IMR-90 (cell line): ENCODE measurements at regions not wholly inside any gene's neighbourhood (a gene's known extent, or its start where the extent isn't known, plus 50 kb on each side); places are given as distances from the start of the nearest gene placed in this dataset.

Experiments used
- ATAC-seq: fragments of 200-7000 bp; cut with Tn5 transposase; 2 replicates; pipeline ENCODE4 v1.9.1; 2020; ENCODE audit warnings: low read depth, mild to moderate bottlenecking, moderate library complexity
- BruUV-seq: library from RNA; stranded (reverse); fragments of 400-500 nt; replicated peaks from 2 replicates; lab custom pipeline; 2021; lab: Mats Ljungman, UMichigan
- CTCF ChIA-PET: fragments of 300-600 bp; formaldehyde crosslinking; extraction: SDS; loops from one replicate; lab custom pipeline; 2021; ENCODE audit warnings: antibody characterized with exemption; lab: Yijun Ruan, JAX
- POLR2A ChIA-PET: fragments of 300-600 bp; sonication (Branson Sonifier 250); formaldehyde crosslinking; loops from one replicate; lab custom pipeline; 2022; ENCODE audit warnings: antibody characterized with exemption; ENCODE audit not compliant: unreplicated experiment; lab: Charles Lee
- DNase-seq: peaks from one replicate; pipeline ENCODE4 v3.0.0; 2013
- H2AFZ ChIP-seq: replicated peaks from 2 replicates; pipeline ENCODE3; 2013; ENCODE audit warnings: low read length, mild to moderate bottlenecking; ENCODE audit not compliant: poor library complexity
- H2AK5ac ChIP-seq: 2 replicates; pipeline ENCODE4 v1.6.1; 2013; ENCODE audit warnings: low read depth, low read length, inconsistent platforms
- H2AK9ac ChIP-seq: replicated peaks from 2 replicates; pipeline ENCODE3; 2013; ENCODE audit warnings: mild to moderate bottlenecking, low read depth, low read length, moderate library complexity; ENCODE audit not compliant: poor library complexity
- H2BK120ac ChIP-seq: 2 replicates; pipeline ENCODE4 v1.6.1; 2013; ENCODE audit warnings: low read depth, low read length, inconsistent platforms
- H2BK15ac ChIP-seq: 3 replicates; pipeline ENCODE4 v1.6.1; 2013; ENCODE audit warnings: low read depth, low read length, inconsistent platforms
- H2BK20ac ChIP-seq: 2 replicates; pipeline ENCODE4 v1.6.1; 2013; ENCODE audit warnings: low read depth, mild to moderate bottlenecking, inconsistent platforms, low read length, moderate library complexity
- H2BK5ac ChIP-seq: 2 replicates; pipeline ENCODE4 v1.6.1; 2013; ENCODE audit warnings: mild to moderate bottlenecking, low read depth, low read length, inconsistent platforms; ENCODE audit not compliant: poor library complexity, severe bottlenecking
- H3K14ac ChIP-seq: replicated peaks from 2 replicates; pipeline ENCODE4 v1.6.1; 2013; ENCODE audit warnings: low read depth, low read length, inconsistent platforms
- H3K18ac ChIP-seq: 2 replicates; pipeline ENCODE4 v1.6.1; 2013; ENCODE audit warnings: low read depth, low read length, control low read depth
- H3K23ac ChIP-seq: 2 replicates; pipeline ENCODE4 v1.6.1; 2013; ENCODE audit warnings: low read depth, low read length, inconsistent platforms
- H3K27ac ChIP-seq: 2 replicates; pipeline ENCODE4 v1.5.1; 2013; ENCODE audit warnings: mild to moderate bottlenecking, control low read depth, low read length; ENCODE audit not compliant: insufficient read depth
- H3K27me3 ChIP-seq: 2 replicates; pipeline ENCODE4 v1.6.1; 2013; ENCODE audit warnings: low read length; ENCODE audit not compliant: control insufficient read depth, insufficient read depth
- H3K36me3 ChIP-seq: 2 replicates; pipeline ENCODE4 v1.6.1; 2013; ENCODE audit warnings: low read length, mixed read lengths; ENCODE audit not compliant: control insufficient read depth, insufficient read depth
- H3K4ac ChIP-seq: 2 replicates; pipeline ENCODE4 v1.6.1; 2013; ENCODE audit warnings: low read depth, low read length, inconsistent platforms
- H3K4me1 ChIP-seq: 2 replicates; pipeline ENCODE4 v1.6.1; 2013; ENCODE audit warnings: low read length, mixed read lengths; ENCODE audit not compliant: control insufficient read depth, insufficient read depth
- H3K4me2 ChIP-seq: 2 replicates; pipeline ENCODE4 v1.6.1; 2013; ENCODE audit warnings: low read depth, mild to moderate bottlenecking, control low read depth, low read length, moderate library complexity
- H3K4me3 ChIP-seq: 2 replicates; pipeline ENCODE4 v1.5.1; 2013; ENCODE audit warnings: low read depth, mild to moderate bottlenecking, control low read depth, low read length, moderate library complexity; ENCODE audit not compliant: insufficient read depth
- H3K56ac ChIP-seq: 2 replicates; pipeline ENCODE4 v1.6.1; 2013; ENCODE audit warnings: low read length, inconsistent platforms; ENCODE audit not compliant: insufficient read depth; ENCODE audit errors: extremely low read depth
- H3K79me1 ChIP-seq, 2 experiments: 2 replicates each; pipeline ENCODE4 v1.6.1; 2013; ENCODE audit warnings: low read length in 2 of 2, inconsistent platforms in 1 of 2, low read depth in 1 of 2
- H3K9ac ChIP-seq: 2 replicates; pipeline ENCODE4 v1.6.1; 2013; ENCODE audit warnings: low read depth, low read length, control low read depth
- H3K9me1 ChIP-seq: 2 replicates; pipeline ENCODE4 v1.6.1; 2013; ENCODE audit warnings: low read length, inconsistent platforms; ENCODE audit not compliant: insufficient read depth
- H3K9me3 ChIP-seq: 2 replicates; pipeline ENCODE4 v1.6.1; 2013; ENCODE audit warnings: low read length; ENCODE audit not compliant: control insufficient read depth, insufficient read depth
- H4K20me1 ChIP-seq: 2 replicates; pipeline ENCODE4 v1.6.1; 2013; ENCODE audit warnings: low read length, inconsistent platforms; ENCODE audit not compliant: insufficient read depth
- H4K5ac ChIP-seq: 2 replicates; pipeline ENCODE4 v1.6.1; 2013; ENCODE audit warnings: mild to moderate bottlenecking, low read depth, low read length, control low read depth
- H4K8ac ChIP-seq, 2 experiments: 2 replicates each; pipeline ENCODE4 v1.6.1; 2013; ENCODE audit warnings: low read depth in 2 of 2, low read length in 2 of 2, control low read depth in 1 of 2, inconsistent platforms in 1 of 2
- H4K91ac ChIP-seq: 2 replicates; pipeline ENCODE4 v1.6.1; 2013; ENCODE audit warnings: low read depth, low read length, inconsistent platforms; ENCODE audit not compliant: insufficient read depth
- BHLHE40 ChIP-seq: fragments of 150-350 bp; IDR thresholded peaks from 2 replicates; pipeline ENCODE4 v1.6.1; 2016; ENCODE audit warnings: mild to moderate bottlenecking, low read depth, low read length
- CEBPB ChIP-seq: IDR thresholded peaks from 2 replicates; pipeline ENCODE4 v1.6.1; 2012; ENCODE audit warnings: low read depth, low read length, improper control_type of control experiment
- CHD1 ChIP-seq: IDR thresholded peaks from 2 replicates; pipeline ENCODE4 v1.6.1; 2012; ENCODE audit warnings: low read depth, low read length, improper control_type of control experiment
- FOS ChIP-seq: fragments of 150-350 bp; IDR thresholded peaks from 2 replicates; pipeline ENCODE4 v1.6.1; 2016; ENCODE audit warnings: low read depth, low read length
- MAFK ChIP-seq: IDR thresholded peaks from 2 replicates; pipeline ENCODE4 v1.6.1; 2012; ENCODE audit warnings: low read depth, low read length, improper control_type of control experiment
- MAZ ChIP-seq: IDR thresholded peaks from 2 replicates; pipeline ENCODE4 v1.6.1; 2012; ENCODE audit warnings: low read depth, mild to moderate bottlenecking, low read length, improper control_type of control experiment, moderate library complexity, borderline replicate concordance
- MXI1 ChIP-seq: IDR thresholded peaks from 2 replicates; pipeline ENCODE4 v1.6.1; 2012; ENCODE audit warnings: low read depth, mild to moderate bottlenecking, low read length, moderate library complexity, borderline replicate concordance
- NFE2L2 ChIP-seq: fragments of 150-350 bp; IDR thresholded peaks from 2 replicates; pipeline ENCODE4 v1.6.1; 2016; ENCODE audit warnings: low read depth, mild to moderate bottlenecking, low read length
- POLR2A ChIP-seq: IDR thresholded peaks from 2 replicates; pipeline ENCODE4 v1.6.1; 2012; ENCODE audit warnings: mild to moderate bottlenecking, low read depth, low read length
- RAD21 ChIP-seq: IDR thresholded peaks from 2 replicates; pipeline ENCODE4 v1.6.1; 2012; ENCODE audit warnings: low read length, improper control_type of control experiment
- RFX5 ChIP-seq: IDR thresholded peaks from 2 replicates; pipeline ENCODE4 v1.8.0; 2012; ENCODE audit warnings: low read depth, mild to moderate bottlenecking, low read length, moderate library complexity
- SMC3 ChIP-seq: fragments of 150-350 bp; IDR thresholded peaks from 2 replicates; pipeline ENCODE4 v1.6.1; 2016; ENCODE audit warnings: low read depth, mild to moderate bottlenecking, antibody characterized with exemption, low read length, moderate library complexity
- WGBS, 2 experiments: methylation state at CpG; one replicate each; pipeline versions ENCODE4 v1.1.5 to v1.1.7; 2013; ENCODE audit warnings: missing lambda C conversion rate in 2 of 2; ENCODE audit not compliant: insufficient read length in 1 of 2; ENCODE audit errors: extremely low coverage in 2 of 2; 5-methylcytosine and 5-hydroxymethylcytosine counted together
- dilution Hi-C: fragments of 300-500 bp; cut with HindIII; formaldehyde crosslinking; loops from one replicate; pipeline ENCODE4 v1.14.3; 2018; ENCODE audit warnings: low sequenced_read_pairs; ENCODE audit not compliant: unreplicated experiment
- in situ Hi-C: fragments of 300-500 bp; cut with MboI; formaldehyde crosslinking; loops from 3 replicates; pipeline ENCODE4 v1.14.3; 2019; ENCODE audit warnings: low sequenced_read_pairs, inconsistent platforms, mixed read lengths
- intact Hi-C: fragments of 100-400 bp; cut with micrococcal nuclease; formaldehyde crosslinking; loops from 2 replicates; pipeline ENCODE4 v1.10.0; 2022
- TF ChIP-seq, protein P1 (sequence below): fragments of 150-350 bp; IDR thresholded peaks from 2 replicates; pipeline ENCODE4 v1.6.1; 2017; ENCODE audit warnings: mild to moderate bottlenecking, antibody characterized with exemption, low read length, low read depth
- TF ChIP-seq, protein P2 (sequence below): conservative IDR thresholded peaks from 2 replicates; pipeline ENCODE4 v1.5.1; 2012; ENCODE audit warnings: mild to moderate bottlenecking, low read depth, low read length, improper control_type of control experiment
- TF ChIP-seq, protein P3 (sequence below): fragments of 150-350 bp; IDR thresholded peaks from 2 replicates; pipeline ENCODE4 v1.6.1; 2016; ENCODE audit warnings: low read depth, mild to moderate bottlenecking, low read length, moderate library complexity, borderline replicate concordance

DNA sequence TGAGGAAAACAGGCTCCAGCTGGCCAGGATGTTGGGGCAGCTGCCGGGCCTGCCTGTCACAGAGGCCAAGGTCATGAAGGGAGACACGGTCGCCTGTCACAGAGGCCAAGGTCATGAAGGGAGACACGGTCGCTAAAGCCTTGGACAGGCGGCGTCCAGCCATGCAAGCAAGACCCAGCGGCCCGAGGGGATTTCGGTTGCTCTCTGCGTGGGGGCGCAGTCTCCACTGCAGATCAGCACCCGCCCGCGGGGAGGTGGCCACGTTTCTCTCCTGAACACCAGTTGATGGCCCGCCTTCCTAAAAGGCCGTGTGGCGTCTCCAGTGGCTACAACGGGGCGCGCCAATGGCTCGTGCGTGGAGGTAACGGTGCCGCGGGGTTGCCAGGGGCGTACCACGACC is 67.0 kb upstream of the PCGF5 start:
- H2BK20ac ChIP-seq = no peak overlapping the region
- H3K4ac ChIP-seq = no peak overlapping the region
- H3K9ac ChIP-seq = no peak overlapping the region
- H3K56ac ChIP-seq = no peak overlapping the region
- no peak overlapping the region for H3K4me3 ChIP-seq
- in situ Hi-C loops = no loop called here
- no peak overlapping the region for H2AFZ ChIP-seq
- H2BK15ac ChIP-seq = no peak overlapping the region
- no peak for ATAC-seq
- no peaks in the 10 kb centered on the region for H4K20me1 ChIP-seq
- H3K18ac ChIP-seq = no peak overlapping the region
- no peaks in the 10 kb centered on the region for H3K9me3 ChIP-seq
- H2AK5ac ChIP-seq = no peak overlapping the region
- no peaks in the 10 kb centered on the region; a peak in 1 of 4 replicates for H3K79me1 ChIP-seq
- 72% methylated on average over 10 of the region's 29 CpGs; no CpG with 5 or more reads in 1 of the 2 experiments for WGBS, 2 experiments
- H2AK9ac ChIP-seq = no peak overlapping the region
- no peaks in the 10 kb centered on the region for H3K36me3 ChIP-seq
- H4K5ac ChIP-seq = no peak overlapping the region
- no peak overlapping the region for H3K27ac ChIP-seq
- no peak overlapping the region for H4K91ac ChIP-seq
- no peak overlapping the region for H3K23ac ChIP-seq
- intact Hi-C loops = no loop called here
- no peaks in the 10 kb centered on the region for H3K9me1 ChIP-seq
- H2BK120ac ChIP-seq = no peak overlapping the region
- H3K14ac ChIP-seq = no peak overlapping the region
- no peak for DNase-seq
- no TSS peak for BruUV-seq
- POLR2A ChIA-PET = no interaction called here
- no peak overlapping the region for H2BK5ac ChIP-seq
- dilution Hi-C loops = no loop called here
- H4K8ac ChIP-seq = no peak overlapping the region
- peaks cover 2% of the 10 kb centered on the region; the same call in 1 of the 2 replicates for H3K27me3 ChIP-seq
- H3K4me2 ChIP-seq = no peak overlapping the region
- TF ChIP-seq CEBPB = no peak
- no peak for TF ChIP-seq MAZ
- TF ChIP-seq, protein P1, sequence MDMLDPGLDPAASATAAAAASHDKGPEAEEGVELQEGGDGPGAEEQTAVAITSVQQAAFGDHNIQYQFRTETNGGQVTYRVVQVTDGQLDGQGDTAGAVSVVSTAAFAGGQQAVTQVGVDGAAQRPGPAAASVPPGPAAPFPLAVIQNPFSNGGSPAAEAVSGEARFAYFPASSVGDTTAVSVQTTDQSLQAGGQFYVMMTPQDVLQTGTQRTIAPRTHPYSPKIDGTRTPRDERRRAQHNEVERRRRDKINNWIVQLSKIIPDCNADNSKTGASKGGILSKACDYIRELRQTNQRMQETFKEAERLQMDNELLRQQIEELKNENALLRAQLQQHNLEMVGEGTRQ = no peak
- no peak for TF ChIP-seq POLR2A
- no peak for TF ChIP-seq CHD1
- TF ChIP-seq, protein P2, sequence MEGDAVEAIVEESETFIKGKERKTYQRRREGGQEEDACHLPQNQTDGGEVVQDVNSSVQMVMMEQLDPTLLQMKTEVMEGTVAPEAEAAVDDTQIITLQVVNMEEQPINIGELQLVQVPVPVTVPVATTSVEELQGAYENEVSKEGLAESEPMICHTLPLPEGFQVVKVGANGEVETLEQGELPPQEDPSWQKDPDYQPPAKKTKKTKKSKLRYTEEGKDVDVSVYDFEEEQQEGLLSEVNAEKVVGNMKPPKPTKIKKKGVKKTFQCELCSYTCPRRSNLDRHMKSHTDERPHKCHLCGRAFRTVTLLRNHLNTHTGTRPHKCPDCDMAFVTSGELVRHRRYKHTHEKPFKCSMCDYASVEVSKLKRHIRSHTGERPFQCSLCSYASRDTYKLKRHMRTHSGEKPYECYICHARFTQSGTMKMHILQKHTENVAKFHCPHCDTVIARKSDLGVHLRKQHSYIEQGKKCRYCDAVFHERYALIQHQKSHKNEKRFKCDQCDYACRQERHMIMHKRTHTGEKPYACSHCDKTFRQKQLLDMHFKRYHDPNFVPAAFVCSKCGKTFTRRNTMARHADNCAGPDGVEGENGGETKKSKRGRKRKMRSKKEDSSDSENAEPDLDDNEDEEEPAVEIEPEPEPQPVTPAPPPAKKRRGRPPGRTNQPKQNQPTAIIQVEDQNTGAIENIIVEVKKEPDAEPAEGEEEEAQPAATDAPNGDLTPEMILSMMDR = no peak
- TF ChIP-seq BHLHE40 = no peak
- no peak for TF ChIP-seq MXI1
- no peak for TF ChIP-seq MAFK
- TF ChIP-seq NFE2L2 = no peak
- TF ChIP-seq RFX5 = no peak
- TF ChIP-seq RAD21 = no peak
- TF ChIP-seq, protein P3, sequence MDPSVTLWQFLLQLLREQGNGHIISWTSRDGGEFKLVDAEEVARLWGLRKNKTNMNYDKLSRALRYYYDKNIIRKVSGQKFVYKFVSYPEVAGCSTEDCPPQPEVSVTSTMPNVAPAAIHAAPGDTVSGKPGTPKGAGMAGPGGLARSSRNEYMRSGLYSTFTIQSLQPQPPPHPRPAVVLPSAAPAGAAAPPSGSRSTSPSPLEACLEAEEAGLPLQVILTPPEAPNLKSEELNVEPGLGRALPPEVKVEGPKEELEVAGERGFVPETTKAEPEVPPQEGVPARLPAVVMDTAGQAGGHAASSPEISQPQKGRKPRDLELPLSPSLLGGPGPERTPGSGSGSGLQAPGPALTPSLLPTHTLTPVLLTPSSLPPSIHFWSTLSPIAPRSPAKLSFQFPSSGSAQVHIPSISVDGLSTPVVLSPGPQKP = no peak
- no peak for TF ChIP-seq FOS
- no peak for TF ChIP-seq SMC3
- CTCF ChIA-PET = no interaction called here
- H3K4me1 ChIP-seq = no peaks in the 10 kb centered on the region
